NAMALWA (cell line): ENCODE measurements at regions not wholly inside any gene's neighbourhood (a gene's known extent, or its start where the extent isn't known, plus 50 kb on each side); places are given as distances from the start of the nearest gene placed in this dataset.
"Not testable (repeated sequence)": the region's sequence is repeated elsewhere in the genome, so short reads cannot be mapped to it uniquely, and the experiment has no call there.

Experiments used
- DNase-seq: peaks from one replicate; pipeline ENCODE4 v3.0.0-alpha.2; 2015; ENCODE audit warnings: low spot score

DNA sequence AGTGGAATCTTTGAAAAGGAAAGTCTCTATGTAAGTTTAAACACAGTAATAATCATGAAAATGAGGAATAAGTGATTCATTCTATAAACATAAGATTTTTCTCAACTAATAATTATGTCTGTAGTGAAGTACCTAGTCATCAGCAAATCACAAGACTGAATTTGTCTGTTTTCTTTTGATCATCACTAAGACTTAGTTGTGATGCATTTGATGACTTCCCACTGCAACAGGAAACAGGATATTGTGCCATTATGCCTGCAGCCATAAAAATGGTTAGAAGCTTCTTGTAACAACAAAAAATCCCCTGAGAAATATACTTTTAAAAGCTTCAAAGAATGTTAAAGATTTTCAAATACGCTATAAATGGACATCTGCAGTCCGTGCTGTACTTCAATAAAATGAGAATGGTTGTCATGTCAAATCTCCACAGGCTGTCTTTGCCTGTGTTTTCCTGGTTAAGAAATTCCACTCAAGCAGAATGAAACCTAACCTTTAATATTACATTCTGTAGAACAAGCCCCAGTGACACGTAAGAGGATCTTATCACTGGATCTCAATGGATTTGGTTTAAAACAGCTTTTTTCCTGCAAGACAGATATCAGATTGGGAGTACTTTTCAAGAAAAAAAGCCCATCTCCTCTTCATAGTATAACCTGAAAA lies 1262.3 kb upstream of the PHF14 start:
- DNase-seq: no peak

- DNase-seq: no peak
Measured at GRCh38 chr7:9718071-9718661, 1255.5 kb upstream of the PHF14 start.

DNA sequence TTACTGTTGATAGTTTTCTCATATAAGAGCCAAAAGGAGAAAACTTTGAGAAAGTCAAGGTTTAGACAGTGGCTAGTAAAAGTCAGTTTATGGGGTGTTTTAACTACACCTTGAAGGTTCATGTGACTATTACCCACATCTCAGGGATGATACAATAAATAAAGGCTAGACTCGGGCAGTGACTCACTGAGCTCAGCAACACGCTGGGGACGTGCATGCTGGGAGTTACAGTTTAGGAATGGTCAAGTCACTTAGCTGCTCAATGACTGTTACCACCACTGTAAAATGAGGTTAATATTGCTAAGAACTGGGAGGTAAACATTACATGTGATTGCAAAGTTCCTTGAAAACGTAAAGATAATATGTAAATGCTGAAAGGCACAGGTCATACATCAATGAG lies 1254.4 kb upstream of the PHF14 start:
- no peak for DNase-seq

DNA sequence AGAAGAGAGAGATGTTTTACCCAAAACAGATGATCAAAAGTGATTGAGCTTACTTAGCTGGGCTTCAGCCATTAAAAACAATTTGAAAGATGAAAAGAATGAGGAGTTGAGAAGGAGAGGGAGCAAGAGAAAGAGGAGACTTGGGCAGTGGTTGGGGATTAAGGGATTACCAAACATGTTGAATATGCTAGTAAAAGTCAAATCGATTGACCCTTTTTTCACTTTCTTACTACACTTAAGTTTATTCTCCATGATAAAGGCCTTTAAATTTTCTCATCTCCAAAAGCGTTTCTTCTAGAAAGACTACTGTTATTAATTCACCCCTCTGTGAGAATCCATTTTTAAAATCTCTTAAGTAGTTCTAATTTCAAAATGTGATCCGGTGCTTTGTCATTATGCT lies 1254.0 kb upstream of the PHF14 start:
- no peak for DNase-seq

DNA sequence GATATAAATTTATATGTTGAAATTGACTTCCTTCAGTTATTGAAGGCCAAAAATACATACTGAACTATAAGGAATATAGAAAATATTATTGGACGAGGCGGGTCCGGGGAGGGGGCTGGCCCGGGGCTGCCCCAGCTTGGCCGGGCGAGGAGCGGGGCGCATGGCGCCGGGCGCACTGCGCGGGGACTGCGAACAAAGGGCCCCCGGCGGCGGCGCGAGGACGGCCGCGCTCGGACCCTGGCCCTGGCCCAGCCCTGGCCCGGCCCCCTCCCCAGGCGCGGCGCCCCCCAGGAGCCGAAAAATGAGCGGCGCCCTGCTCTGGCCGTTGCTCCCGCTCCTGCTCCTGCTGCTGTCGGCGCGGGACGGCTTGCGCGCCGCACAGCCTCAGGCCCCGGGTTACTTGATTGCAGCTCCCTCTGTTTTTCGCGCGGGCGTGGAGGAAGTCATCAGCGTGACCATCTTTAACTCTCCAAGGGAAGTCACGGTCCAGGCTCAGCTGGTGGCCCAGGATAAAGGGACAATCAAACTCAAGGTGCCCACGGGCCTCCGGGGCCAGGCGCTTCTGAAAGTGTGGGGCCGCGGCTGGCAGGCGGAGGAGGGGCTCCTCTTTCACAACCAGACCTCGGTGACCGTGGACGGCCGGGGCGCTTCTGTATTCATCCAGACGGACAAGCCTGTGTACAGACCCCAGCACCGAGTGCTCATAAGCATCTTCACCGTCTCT lies 1247.6 kb upstream of the PHF14 start:
- DNase-seq: not testable (repeated sequence)

DNA sequence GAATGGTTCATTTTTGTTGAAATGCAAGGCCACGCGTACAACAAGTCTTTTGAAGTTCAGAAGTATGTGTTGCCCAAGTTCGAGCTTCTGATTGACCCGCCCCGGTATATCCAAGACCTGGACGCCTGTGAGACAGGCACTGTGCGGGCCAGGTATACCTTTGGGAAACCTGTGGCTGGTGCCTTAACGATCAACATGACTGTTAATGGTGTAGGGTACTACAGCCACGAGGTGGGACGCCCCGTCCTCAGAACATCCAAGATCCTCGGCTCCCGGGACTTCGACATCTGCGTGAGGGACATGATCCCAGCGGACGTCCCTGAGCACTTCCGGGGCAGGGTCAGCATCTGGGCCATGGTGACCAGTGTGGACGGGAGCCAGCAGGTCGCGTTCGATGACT lies 1246.9 kb upstream of the PHF14 start:
- DNase-seq: not testable (repeated sequence)

GRCh38 chr7:9727467-9727869 lies 1246.2 kb upstream of the PHF14 start:
- not testable (repeated sequence) for DNase-seq

GRCh38 chr7:9728014-9728657 lies 1245.5 kb upstream of the PHF14 start:
- DNase-seq: not testable (repeated sequence)

DNA sequence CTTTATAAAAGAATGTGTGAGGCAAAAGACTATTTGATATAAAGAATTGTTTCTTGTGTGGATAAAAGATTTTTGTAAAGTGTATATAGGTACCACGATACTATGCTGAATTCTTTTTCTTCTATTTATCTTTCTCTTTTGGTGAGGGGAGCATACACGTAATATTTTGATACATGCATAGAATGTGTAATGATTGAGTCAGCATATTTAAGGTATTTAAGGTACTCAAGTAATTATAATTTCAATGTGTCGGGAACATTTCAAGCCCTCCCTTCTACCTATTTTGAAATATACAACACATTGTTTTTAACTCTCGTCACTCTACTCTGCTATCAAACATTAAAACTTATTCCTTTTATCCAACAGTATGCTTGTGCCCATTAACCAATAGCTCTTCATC lies 1221.6 kb upstream of the PHF14 start:
- no peak for DNase-seq

DNA sequence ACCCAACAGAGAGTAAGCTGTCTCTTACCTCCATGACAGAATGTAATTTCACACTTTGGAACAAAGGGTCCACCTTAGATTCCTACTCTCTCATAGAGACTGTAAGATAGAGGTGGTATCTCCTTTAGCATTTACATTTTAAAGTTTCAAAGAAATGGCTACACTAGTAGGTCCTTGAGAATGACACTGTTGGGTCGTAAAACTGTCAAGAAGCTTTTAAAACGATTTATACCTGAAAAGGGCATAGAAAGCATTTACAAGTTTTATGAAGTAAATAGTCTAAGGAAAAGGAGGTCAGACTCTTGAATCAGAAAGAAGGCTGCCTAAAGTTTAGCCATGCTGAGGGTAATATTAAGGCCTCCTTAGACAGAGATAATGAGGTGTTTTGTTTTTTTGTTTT lies 1212.4 kb upstream of the PHF14 start:
- DNase-seq: no peak

GRCh38 chr7:9776900-9777299 lies 1196.8 kb upstream of the PHF14 start:
- DNase-seq: no peak

DNA sequence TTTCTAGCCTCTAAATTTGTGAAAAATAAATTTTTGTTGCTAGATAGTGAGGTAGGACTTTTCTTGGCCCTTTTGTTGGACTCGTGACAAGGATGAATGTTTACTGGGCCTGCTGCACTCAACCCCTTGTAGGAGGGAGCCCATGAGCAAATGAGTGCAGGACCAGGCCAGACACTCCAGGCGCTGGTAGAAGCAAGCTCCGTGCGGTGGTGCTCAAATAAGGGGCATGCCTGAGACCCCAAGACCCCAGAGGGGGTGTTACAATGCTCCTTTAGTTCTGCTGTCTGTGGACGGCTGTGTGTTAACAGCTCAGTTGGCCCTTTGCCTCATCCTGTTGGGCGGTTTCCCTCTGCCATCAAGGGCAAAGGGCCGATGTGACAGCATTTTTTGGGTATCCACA lies 1195.3 kb upstream of the PHF14 start:
- DNase-seq: no peak

DNA sequence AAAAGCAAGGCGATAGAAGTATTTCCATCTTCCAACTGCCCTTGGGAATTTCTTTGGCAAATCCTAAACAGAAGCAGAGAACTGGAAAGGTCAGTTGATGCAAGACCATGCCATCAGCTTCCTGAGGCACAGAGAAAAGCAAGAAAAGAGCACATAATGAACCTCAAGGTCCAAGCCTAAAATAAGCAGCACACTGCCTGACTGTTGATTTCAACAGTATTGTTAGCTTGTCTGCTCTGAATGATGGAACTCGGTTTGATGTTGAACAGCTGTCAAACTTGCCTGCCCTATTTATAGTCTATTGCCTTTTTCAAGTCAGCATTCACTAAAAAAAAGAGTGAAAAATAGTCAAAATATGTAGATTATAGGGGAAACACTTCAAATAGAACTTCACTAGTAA lies 1192.0 kb upstream of the PHF14 start:
- DNase-seq: no peak

- no peak for DNase-seq
Measured at GRCh38 chr7:9782275-9782674, 1191.4 kb upstream of the PHF14 start.

GRCh38 chr7:9785211-9785610 lies 1188.5 kb upstream of the PHF14 start:
- no peak for DNase-seq

- DNase-seq: no peak
Measured at GRCh38 chr7:9796241-9796640, 1177.4 kb upstream of the PHF14 start.

GRCh38 chr7:9822458-9823290 lies 1151.0 kb upstream of the PHF14 start:
- DNase-seq: no peak

DNA sequence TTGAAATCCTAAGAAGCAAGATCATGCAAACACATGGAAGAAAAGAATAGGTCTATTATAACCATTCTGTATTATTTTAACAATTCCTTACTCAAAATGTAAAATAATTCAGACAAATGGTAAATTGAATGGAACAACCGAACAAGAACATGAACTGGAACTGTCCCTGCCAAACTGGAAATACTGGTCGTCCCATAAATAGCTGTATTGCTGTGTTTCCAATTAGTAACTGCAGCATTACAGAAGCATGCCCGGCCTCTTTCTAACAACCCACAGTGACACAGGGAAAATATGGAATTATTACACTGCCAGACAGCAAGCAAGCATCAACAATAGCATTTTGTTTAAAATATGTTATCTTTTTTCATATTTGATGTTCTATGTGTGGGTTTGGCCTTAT lies 1138.5 kb upstream of the PHF14 start:
- DNase-seq: no peak

DNA sequence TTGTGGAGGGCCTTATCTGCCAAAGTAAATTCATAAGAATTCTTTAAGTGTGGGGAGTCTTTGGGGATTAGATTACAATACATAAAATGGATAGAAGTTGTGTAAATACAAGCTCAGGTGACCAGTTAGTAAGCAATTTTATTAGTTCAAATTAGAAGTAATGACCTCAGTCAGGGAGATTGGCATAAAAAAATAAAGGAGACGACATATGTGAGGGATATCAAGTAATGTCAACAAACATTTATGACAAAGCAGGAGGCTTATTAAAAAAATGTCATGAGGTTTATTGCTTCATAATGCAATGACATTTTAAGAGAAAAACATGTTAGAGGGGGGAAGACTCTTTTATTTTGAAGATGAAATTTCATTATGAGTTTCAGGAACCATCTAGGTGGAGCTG lies 1137.0 kb upstream of the PHF14 start:
- no peak for DNase-seq

DNA sequence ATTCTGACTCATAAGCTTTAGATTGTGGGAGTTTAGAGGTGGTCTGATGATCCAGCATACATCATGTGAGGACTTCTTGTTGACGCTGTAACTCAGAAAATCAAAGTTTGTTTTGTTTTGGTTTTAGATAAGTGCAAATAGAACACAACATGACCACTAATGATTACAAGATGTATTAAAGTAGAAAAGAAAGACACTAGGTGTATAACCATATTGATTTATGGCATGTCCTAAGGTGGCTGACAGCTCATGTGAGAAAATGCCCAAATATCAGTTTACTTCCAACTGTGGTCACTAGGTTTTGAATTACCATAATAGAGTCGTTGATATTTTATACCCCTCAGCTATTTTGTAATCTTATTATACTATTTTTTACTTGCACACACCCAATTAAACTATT lies 1131.4 kb upstream of the PHF14 start:
- DNase-seq: no peak

DNA sequence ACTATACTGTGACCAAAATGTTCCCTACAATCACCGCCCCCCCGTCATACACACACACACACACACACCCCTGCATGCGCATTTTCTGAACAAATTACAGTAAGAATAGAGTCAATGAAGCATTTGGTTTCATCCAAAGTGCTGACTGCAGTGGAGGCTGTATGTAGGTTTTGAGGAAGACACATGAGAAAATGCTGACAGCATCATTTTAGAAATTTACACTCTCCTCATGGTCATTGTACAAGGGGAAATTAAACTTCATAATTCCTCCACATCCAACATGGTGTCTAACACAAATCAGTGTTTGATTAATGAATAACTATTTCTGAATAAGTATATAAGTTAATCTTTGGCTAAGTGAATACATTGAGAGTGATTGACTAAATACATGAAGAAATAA lies 1126.8 kb upstream of the PHF14 start:
- DNase-seq: no peak

DNA sequence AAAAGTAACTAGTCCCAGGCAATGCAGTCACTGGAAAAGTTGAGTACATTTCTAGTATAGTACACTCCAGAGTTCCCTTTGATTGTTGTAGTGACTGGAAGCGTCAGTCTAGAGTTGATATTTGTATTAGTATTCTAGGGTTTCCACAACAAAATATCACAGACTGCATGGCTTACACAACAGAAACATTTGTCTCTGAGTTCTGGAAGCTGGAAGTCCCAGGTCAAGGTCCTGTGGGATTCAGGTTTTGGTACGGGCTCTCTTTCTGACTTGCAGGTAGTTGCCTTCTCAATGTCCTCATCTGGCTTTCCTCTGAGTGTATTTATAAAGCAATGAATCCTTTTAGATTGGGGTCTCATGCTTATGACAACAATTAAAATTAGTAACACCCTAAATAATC lies 1119.1 kb upstream of the PHF14 start:
- no peak for DNase-seq
